Middle frontal gyrus (tissue), 1 donor: ENCODE measurements at regions not wholly inside any gene's neighbourhood (a gene's known extent, or its start where the extent isn't known, plus 50 kb on each side); places are given as distances from the start of the nearest gene placed in this dataset.

Source experiments
- DNase-seq: peaks from one replicate; pipeline ENCODE4 v3.0.0-alpha.2; 2015; ENCODE audit warnings: low spot score; ENCODE audit errors: extremely low spot score

DNA sequence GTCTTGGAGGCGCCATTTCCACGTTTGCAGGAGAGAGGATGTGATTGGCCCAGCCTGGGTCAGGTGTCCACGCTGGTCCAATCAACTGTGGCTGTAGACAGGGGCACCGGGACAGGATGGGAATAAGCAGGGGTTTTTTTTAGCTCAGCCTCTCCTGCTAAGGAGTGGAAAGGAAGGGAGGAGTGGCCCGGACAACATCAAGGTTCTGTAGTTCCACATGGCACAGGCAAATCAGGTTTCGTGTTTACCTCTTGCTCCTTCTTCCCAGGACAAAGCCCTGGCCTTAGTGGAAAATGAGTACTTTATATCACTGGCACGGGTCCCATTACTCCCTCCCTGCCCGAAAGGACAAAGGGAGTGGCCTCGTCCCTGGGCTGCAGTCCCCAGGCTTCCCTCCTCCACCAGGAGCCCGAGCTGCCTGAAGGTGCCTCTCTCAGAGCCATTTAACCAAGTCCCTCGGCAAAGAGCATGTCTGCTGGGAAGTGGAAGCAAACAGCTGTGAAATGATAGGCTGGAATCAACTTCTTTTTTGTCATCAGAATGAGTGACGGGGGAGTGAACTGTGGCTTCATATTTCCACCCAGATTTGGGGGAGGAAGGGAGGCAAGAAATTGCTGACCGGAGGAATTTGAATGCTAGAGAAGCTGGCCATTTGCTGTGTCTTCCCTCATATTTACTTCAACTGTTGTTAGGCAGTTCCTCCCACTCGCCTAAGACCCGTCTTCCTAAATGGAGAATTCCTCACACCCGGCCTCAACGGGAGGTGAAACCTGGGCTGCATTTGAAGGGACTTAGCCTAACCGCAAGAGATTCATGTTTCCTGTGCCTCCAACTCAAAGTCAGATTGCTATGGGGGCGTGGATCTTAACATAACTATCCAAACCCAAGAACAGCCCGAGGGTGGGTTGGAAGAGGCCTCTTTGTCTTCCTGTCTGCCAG is 84.9 kb upstream of the SLC44A3 start:
- DNase-seq = no peak

DNA sequence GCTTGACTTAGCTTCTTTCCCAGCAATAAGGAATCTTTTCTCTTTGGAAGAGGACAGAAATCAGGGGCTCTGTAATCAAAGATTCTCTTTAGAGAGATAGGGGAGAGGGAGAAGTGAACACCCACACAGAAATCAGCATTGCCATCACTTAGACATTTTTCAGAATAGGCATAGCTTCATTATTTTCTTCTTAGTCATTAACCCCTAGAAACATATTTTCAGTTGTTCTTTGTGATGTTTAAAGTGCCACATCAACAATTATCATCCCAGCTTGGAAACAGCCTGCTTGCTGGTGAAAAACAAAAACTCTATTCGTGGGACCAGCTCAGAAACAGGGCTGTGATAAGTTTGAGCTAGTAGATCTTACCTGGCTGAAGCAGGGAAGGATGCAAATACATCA is 88.3 kb upstream of the SLC44A3 start:
- no peak for DNase-seq

DNA sequence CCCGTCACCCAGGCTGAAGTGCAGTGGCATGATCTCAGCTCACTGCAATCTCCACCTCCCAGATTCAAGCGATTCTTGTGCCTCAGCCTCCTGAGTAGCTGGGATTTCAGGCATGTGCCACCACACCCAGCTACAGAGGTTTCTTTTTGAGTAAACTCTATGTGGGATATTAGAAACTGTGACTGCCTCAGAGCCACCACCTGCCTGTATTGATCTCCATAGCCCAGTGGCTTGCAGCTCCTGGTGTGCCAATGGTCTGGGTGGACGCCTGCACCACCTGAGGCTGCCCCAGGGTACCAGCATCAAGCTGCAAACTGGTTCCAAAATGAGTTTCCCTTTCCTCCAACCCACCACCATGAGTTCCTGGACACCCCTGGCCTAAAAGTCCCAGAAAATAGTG is 89.7 kb upstream of the SLC44A3 start:
- DNase-seq = no peak

DNA sequence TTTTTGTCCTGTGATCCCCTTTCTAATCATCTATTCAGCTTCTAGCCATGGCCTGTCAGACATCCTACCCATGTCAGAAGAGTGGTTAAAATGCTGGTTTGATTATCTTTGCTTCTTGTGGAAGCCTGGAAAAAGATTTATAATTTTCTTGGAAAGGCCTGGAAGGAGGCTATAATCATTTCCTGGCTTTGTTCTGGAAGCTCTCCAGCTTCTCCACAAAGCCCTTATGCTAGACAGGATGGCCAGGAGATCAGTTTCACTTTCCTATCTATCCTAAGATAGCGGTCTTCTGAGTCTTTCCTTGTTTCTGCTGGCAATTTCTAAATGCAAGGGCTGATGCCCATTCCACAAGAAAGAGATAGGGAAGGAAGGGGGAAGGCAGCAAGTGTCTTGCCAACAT is 90.9 kb upstream of the SLC44A3 start:
- DNase-seq = no peak

DNA sequence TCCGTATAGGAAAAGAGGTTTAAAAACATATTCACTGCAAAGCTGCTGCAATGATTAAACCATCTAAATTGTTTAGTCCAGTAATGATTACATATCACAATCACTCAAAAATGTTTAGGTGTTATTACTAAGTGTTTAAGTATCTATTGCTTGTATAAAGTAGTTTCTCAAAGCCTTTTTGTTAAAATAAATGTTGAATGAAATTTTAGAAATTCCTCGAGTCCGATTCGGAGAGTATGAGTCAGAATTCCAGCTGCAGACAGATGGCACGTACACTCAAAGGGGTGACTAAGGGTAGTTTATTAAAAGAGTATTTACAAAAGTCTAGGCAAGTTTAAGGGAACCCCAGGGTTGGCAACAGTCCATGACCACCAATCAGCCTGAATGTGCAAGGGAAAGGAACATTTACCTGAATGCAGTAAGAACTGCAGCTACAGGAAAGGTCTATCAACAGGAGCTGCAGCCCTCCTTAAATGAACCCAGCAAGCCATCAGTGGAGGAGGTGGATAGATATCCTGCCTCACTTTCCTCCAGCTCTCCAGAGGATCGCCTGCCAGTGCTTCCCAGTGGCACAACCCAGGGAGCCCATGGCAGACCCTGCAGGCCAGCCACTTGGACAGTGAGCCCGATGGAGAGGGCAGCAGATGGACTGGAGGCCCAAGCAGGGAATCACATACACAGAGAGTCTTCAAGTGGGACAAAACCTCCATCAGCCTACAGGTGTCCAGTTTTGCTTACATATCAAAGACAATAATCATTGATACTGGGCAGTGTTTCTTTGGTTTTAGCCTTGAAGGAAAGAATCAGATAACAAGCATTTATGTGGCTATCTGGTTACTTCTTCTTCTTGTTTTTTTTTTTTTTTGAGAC is 92.1 kb upstream of the SLC44A3 start:
- DNase-seq = no peak

DNA sequence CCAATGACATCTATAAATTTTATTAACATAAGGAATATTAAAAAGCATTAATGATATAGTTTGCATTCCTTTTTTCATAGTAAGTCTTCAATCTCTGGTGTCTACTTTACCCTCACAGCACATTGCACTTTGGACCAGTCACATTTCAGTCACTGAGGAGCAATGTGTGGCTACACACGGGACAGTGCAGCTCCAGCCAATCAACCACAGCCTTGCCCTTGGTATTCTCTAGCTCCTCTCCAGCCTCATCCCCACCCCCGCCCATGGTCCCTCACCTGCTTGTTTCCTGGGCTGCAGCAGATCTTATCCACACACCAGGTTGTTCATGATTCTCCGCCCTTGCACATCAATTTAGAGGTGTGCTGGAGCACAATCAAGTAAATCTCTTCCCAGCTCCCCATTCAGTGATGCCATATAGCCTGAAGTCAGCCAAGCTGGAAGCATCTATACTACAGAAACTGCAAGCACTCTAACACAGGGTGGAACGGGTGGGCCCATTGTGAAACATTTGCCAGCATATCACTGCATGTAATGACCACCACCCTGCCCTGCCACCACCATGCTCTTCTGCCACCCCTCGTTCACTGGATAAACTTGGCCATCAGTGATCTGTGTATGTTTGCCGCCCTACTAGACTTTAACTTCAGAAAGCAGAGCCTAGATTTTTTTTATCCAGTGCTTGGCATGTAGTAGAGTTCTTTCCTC is 93.0 kb upstream of the SLC44A3 start:
- no peak for DNase-seq

DNA sequence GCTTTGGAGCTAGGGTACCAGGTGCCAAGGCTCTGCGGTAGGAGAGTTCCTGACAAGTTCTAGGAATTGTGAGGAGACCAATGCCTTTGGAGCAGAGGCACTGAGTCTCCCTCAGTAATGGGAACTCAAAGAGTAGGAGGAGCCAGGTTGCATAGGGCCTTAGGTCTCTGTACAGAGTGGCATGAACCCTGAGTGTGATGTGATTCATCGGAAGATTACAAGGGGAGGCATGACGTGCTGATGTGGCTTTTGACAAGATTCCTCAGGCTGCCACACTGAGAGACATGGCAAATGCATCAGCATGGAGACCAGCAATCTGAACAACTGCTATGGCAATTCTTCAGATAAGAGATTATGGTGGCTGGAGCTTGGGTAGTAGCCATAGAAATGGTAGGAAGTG is 94.6 kb upstream of the SLC44A3 start:
- no peak for DNase-seq

DNA sequence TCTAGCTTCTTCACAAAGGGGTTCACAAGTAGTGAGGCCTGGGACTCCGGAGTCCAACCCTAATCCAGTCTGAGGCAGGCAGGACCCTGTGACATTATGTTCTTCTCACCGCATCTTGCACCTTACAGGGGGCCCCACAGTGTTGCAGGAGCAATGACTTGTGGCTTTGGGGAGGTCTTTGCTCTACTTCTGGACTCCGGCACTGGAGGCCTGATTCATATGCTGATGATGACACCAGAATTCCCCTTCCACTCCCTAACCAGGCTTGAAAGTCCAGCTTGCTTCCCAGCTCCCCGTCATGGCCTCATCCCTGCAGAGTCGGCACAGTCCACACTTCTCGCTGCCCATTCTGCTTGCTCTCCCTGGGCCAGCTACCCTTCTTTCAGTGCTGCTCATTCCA is 96.3 kb upstream of the SLC44A3 start:
- no peak for DNase-seq

DNA sequence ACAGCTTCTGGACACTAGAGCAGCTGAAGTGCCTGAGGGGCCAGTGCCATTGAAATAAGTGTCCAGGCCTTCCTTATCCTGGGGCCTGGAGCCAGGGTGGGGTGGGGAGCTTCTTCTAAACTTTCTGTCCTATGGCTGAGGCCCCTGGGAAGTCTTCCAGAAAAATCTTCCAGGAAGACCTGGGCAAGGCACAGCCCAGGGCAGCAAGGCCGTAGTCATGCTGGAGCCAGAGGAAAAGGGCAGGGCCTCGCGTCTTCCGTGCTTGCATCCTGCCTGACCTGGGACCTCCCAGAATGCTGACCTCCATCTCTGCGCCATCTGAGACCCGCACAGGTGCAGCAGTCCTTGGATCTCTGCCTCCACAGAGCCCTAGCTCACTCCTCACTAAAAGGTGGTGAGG is 96.7 kb upstream of the SLC44A3 start:
- DNase-seq = no peak

DNA sequence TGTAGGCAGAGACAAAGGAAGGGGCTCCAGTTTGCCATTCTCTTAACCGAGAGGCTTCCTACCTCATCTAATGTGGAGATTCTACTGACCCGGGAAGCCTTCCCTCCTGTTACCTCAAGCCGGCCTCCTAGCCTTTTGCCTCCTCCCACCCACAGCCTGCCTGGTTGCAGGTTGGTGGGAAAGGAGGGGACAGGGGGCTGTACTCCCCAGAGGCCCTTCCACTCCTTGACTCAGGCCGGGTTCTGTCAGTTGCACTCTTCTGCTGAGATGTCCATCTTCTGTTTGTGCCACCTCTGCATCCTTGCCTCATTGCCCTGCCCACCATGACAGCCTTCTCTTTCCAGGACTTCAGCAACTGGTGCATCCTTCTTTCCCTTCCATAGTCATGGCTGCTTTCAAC is 98.0 kb upstream of the SLC44A3 start:
- DNase-seq = no peak

DNA sequence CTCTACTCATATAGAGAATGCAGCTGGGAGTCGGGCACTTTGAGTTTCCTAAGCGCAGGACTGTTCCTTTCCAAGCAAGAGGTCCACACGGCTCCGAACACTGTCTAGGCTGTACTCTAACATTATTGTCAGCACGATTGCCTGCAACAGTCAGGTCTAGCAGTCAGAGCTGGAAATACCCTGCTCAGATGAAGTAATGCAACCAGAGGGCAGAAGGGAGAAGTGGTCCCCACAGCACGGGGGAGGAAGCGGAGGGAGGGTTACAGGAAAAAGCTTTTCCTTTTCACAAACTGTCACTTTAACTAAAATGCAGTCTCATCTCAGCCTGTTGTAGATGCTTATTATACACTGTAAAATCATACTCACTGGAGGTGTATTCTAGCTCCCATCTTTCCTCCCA is 98.9 kb upstream of the SLC44A3 start:
- DNase-seq = no peak

DNA sequence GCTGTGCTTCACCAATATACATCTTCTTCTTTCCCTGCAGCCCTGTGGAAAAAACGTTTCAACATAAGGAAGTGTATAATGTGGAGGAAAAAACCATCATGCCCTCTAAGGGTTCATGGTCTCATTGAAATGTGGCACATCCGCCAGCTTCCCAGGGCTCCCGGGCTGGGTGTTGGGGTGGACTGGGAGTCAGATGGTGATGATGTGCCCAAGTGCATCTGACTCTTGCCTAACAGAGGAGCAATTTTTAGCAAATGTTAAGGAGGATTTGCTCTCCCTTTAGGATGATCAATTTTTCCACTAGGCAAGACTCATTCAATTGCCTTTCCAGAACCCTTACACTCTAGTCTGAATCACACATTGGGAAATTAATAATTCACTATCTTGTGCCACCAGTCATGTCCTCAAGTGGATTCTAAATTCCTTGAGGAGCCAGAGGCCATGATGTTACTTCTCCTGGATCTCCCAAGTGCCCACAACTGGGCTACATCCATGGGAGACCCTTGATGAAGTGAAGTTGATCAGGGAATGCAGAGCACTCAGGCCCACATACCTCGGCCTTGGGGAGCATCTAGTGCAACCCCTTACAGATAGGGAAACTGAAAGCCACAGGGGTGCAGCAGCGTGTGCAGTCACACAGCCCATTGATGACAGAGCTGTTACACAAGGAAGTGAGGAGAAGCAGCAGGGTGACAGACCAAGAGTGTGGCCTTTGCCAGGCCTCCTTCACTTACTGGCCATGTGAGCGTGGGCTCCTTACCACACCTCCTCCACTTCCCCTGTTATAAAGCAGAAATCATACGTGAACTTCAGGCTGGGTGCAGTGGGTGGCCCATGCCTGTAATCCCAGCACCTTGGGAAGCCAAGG is 100.0 kb upstream of the SLC44A3 start:
- DNase-seq = no peak

DNA sequence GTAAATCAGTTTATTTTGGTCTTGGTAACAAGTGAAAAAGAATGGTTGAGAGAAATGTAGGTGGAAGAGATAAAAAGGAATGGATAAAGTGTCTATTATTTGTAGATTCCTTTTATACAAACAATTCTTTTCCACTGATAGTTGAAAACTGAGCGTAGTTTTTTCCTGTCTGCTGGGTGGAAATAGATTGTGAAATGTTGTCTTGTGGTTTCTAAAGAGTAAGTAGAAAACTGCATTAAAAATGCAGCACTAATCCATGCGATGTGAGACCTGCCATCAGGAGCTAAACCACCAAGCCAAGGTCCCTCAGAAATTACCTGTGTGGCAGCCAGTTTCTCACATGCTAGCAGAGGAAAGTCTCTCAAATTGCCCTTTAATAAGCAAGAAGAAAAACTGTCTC is 103.2 kb upstream of the SLC44A3 start:
- DNase-seq = no peak

DNA sequence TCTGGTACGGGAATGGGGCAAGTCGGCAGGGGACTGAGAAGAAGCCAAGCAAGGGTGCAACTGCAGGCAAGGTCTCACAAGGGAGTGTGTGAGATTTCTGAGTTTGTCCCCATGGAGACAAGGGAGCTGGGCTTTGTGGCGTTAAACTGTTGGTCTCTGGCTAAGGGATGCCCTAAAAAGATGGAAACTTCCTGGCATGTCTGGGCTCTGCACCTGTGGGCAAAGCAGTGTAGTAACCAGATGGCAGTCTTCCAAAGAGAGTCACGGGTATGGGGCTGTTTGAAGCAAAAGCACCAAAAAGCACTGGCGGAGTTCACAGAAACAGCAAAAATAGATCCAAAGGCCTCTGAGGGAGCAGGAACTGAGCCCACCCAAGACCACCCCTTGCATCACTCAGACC is 104.8 kb upstream of the SLC44A3 start:
- DNase-seq = no peak

DNA sequence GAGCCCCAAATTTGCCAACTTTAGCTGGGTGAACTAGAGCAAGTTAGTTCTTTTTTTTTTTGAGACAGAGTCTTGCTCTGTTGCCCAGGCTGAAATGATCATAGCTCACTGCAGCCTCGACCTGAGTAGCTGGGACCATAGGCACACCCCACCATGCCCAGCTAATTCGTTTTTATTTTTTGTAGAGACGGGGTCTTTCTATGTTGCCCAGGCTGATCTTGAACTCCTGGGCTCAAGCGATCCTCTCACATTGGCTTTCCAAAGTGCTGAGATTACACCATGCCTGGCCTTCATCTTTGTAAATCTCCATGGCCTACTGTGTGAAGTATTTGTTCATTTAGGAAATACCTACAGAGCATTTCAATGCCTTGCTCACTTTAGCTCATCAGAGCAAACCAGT is 105.6 kb upstream of the SLC44A3 start:
- no peak for DNase-seq

DNA sequence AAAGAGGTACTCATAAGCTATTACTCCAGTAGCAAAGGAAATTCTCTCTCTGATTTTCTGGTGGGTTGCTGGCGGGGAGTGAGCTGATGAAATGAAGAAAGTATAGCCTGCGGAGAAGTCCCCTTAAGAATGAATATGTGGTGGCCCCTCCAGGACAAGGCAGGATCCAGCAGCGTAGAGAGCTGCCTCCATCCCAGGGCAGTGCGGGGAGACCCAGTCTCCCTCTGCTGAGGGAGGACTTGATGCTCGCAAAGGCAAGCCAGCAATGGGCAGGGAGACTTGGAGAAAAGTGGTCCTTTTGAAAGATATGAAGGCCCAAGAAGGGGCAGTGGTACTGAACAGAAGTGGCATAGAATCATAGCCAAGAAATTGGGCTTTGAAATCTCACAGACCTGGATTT is 106.0 kb upstream of the SLC44A3 start:
- no peak for DNase-seq

DNA sequence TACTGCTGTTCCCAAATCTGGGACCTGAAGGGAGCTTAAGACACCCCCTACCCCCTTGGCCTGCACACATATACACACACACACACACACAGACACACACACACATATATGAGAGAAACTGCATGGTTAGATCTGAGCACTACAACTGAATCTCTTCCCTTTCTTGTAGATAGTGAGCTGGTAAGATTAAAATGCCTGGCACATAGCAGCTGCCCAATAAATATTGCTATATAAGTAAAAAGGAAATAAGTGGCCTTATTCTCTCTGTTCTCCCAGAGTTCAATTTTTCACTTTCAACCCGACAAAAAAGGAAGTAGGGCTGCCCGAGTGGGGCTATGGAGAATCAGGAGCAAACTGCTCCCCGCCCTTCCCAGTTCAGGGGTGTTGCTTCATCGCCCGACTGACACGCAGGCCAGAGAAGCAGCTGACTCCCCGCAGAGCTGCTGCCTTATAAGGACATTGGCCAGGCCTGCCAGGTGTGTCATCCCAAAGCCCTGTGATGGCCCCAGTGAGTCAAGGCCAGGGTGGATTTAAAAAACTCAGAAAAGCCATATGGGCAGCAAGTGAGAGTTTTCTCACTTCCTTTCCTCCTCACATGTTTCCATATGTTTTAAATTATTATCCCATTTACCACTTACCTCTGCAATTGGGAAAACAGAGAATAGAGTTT is 106.5 kb upstream of the SLC44A3 start:
- no peak for DNase-seq

DNA sequence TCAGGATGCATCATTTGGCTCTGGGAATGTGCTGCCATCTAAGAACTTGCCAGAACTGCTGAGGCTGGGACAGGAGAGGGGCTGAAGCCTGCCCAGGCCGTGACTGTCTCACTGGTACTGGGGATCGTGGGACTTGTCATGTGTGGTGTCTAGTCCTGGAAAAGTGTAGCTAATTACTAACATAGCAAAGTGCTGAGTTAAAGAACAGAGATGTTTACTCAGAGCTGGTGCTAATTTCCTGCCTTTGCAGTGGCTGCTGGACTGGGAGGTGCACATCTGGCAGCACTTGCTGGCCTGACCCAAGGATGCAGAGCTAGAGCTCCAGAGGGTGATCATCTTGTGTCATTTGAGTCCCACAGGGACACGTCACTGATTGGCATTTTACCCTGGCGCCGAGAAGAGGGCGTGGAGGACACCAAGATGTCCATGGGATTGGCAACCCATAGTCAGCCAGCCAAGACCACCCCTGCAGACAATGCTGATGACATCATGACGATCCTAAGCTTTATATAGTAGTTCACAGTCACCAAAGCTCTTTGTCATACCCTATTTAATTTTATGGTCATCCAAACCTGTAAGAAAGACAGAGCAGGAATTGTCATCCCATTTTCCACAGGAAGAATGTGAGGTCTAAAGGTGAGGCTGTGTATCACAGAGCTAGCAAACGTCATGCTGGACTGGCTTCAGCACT is 110.1 kb upstream of the SLC44A3 start:
- DNase-seq = no peak

DNA sequence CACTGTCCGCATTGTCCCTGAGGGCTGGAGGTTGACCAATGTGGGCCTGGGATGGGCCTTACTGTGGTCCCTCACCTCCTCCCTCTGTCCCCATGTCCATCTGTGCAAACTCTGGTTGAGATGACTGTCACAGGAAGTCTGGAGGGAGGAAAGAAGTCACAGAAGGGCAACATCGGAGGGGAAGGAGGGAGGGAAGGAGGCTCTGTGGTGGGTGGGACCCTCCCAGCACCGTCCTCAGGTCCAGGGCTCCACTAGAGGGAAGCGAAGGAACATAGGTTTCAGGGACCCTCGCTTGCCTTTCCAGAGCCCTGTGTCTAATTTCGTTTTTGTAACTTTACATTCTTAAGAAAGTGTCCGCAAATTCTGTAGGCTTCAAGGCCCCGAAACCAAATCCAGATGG is 111.3 kb upstream of the SLC44A3 start:
- no peak for DNase-seq

DNA sequence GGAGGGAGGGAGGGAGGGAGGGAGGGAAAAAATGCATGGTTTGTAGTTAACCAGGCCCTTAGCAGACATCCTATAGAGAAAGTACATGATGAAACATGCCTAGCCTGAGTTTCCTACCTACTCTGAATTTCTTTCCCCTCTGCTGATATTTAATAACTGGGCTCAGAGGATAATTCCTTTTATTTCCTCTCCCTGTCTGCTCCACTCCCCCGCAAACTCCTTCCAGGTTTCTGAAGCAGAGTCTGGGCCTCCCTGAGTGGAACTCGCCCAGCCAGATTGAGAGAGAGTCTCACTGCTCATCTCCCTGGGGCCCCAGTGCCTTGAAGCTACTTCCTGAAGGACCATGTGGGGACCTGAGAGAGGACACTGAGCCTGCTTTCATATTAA is 111.9 kb upstream of the SLC44A3 start:
- DNase-seq = no peak
